ENCODE measurements at regions not wholly inside any gene's neighbourhood (a gene's known extent, or its start where the extent isn't known, plus 50 kb on each side); places are given as distances from the start of the nearest gene placed in this dataset.

DNA sequence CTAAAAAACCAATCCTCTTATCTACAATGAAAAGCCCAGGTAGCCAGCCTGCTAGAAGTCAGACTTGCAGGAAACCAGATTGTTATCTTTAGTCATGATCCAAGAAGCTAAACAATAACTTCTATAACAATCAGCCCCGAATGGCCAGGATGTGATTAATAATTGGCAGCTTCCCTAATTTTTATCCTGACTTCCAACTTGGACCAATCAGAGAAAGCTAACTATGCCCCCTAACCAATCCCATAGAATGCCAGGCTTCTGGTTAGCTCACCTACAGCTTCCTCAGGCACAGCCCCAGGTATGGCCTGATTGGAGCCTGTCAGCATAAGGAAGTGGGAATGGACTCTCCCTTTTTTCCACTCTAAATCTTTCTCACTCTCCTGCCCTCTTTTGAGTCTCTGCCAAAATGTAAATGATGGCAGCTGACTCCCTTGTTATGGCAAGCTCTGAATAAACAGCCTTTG is 394.9 kb downstream of the DLEU7 start:
- Mint-ChIP-seq H3K27ac (peak overlapping the region in 2 of 3 experiments; percentile 71 to 76; a peak in 3 of 7 replicates), H3K9me3 (no peaks in the 10 kb centered on the region), H3K36me3 (ENCODE audit: insufficient read depth in 1 of 3, low read depth in 3 of 3) (peaks cover 0 to 2% (median 0%) of the 10 kb centered on the region in 3 experiments; a peak in 1 of 7 replicates), H3K27me3 (ENCODE audit: low read depth) (no peaks in the 10 kb centered on the region), H3K4me3 (no peak overlapping the region), H3K4me1 (peaks cover 67 to 73% of the 10 kb centered on the region in 2 experiments)
- H3K79me1 ChIP-seq (ENCODE audit: insufficient read depth, low read depth, low read length, poor library complexity, severe bottlenecking) = no peaks in the 10 kb centered on the region
- no peak overlapping the region for H3K56ac ChIP-seq (ENCODE audit: insufficient read length, low read depth, low read length)
- H2AFZ ChIP-seq (ENCODE audit: low read length) = no peak overlapping the region
- no peak overlapping the region for H4K8ac ChIP-seq (replicated peaks; ENCODE audit: insufficient read length, low read depth, low read length)
- H4K20me1 ChIP-seq (ENCODE audit: control insufficient read depth, insufficient read depth, insufficient read length) = no peaks in the 10 kb centered on the region
- no peak overlapping the region for H3K23ac ChIP-seq (ENCODE audit: insufficient read length, low read depth, low read length)
- no peaks in the 10 kb centered on the region for H3K27me3 ChIP-seq (ENCODE audit: insufficient read depth, low read length)
- no peak overlapping the region for H2BK12ac ChIP-seq (ENCODE audit: insufficient read length, low read depth, low read length)
- no peak overlapping the region for H3K4ac ChIP-seq (ENCODE audit: low read depth, low read length)
- WGBS (ENCODE audit: extremely low coverage, insufficient read length, low lambda C conversion rate) = no CpG with 5 or more reads among the region's 1 CpG
- no peak overlapping the region for H4K5ac ChIP-seq (ENCODE audit: insufficient read length, low read depth, low read length)
- TF ChIP-seq, protein P1, sequence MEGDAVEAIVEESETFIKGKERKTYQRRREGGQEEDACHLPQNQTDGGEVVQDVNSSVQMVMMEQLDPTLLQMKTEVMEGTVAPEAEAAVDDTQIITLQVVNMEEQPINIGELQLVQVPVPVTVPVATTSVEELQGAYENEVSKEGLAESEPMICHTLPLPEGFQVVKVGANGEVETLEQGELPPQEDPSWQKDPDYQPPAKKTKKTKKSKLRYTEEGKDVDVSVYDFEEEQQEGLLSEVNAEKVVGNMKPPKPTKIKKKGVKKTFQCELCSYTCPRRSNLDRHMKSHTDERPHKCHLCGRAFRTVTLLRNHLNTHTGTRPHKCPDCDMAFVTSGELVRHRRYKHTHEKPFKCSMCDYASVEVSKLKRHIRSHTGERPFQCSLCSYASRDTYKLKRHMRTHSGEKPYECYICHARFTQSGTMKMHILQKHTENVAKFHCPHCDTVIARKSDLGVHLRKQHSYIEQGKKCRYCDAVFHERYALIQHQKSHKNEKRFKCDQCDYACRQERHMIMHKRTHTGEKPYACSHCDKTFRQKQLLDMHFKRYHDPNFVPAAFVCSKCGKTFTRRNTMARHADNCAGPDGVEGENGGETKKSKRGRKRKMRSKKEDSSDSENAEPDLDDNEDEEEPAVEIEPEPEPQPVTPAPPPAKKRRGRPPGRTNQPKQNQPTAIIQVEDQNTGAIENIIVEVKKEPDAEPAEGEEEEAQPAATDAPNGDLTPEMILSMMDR (conservative IDR thresholded peaks at IDR 0.05) = no peak
- no peak overlapping the region for H2BK15ac ChIP-seq (ENCODE audit: low read depth, low read length)
- no peaks in the 10 kb centered on the region for H3K79me2 ChIP-seq (ENCODE audit: insufficient read depth, low read length)
- peaks cover 11% of the 10 kb centered on the region; the same call in 1 of the 2 replicates for H3K4me1 ChIP-seq (ENCODE audit: insufficient read depth, low read length)
- H3K4me2 ChIP-seq (ENCODE audit: insufficient read depth, insufficient read length, low read length) = no peak overlapping the region
- H3K14ac ChIP-seq (ENCODE audit: insufficient read depth, low read length) = no peak overlapping the region
- no peak overlapping the region for H4K91ac ChIP-seq (ENCODE audit: insufficient read length, low read depth, low read length)
- no peak overlapping the region for H3K27ac ChIP-seq (ENCODE audit: insufficient read length, low read depth, low read length)
- H3K9me3 ChIP-seq (ENCODE audit: control insufficient read depth, low read depth, low read length) = no peaks in the 10 kb centered on the region
- no peak overlapping the region for H2AK5ac ChIP-seq (ENCODE audit: insufficient read length, low read length)
- no peaks in the 10 kb centered on the region for H3K23me2 ChIP-seq (ENCODE audit: insufficient read length, low read depth, low read length, poor library complexity, severe bottlenecking)
- H3K9ac ChIP-seq (ENCODE audit: extremely low read depth, insufficient read length, low read length) = no peak overlapping the region
- no peak overlapping the region for H3K18ac ChIP-seq (ENCODE audit: insufficient read length, low read depth, low read length)
- H2BK5ac ChIP-seq (ENCODE audit: insufficient read length, low read length) = no peak overlapping the region
- H2BK20ac ChIP-seq (ENCODE audit: low read depth, low read length, poor library complexity, severe bottlenecking) = no peak overlapping the region
- no peak for DNase-seq
- H3T11ph ChIP-seq (ENCODE audit: low read length) = no peak overlapping the region
- no peak overlapping the region for H2BK120ac ChIP-seq (ENCODE audit: low read depth, low read length, poor library complexity, severe bottlenecking)

All from H9 (cell line).